Hepatocyte (in vitro differentiated cells): ENCODE measurements at regions not wholly inside any gene's neighbourhood (a gene's known extent, or its start where the extent isn't known, plus 50 kb on each side); places are given as distances from the start of the nearest gene placed in this dataset.

Source experiments
- CTCF ChIP-seq: fragments of 200-600 bp; sonication (generic); IDR thresholded peaks from 2 replicates; pipeline ENCODE4 v1.5.1; 2016; ENCODE audit warnings: antibody characterized with exemption, mild to moderate bottlenecking; ENCODE audit not compliant: poor library complexity
- EZH2 ChIP-seq: fragments of 200-600 bp; sonication (generic); IDR thresholded peaks from 2 replicates; pipeline ENCODE4 v1.6.1; 2016; ENCODE audit warnings: antibody characterized with exemption, mild to moderate bottlenecking, borderline replicate concordance
- EZH2phosphoT487 ChIP-seq: fragments of 200-600 bp; sonication (generic); IDR thresholded peaks from one replicate; pipeline ENCODE4 v1.6.1; 2018; ENCODE audit warnings: antibody characterized with exemption, mild to moderate bottlenecking, low read depth, moderate library complexity; ENCODE audit not compliant: unreplicated experiment, severe bottlenecking

- no peak for TF ChIP-seq EZH2phosphoT487
- no peak for TF ChIP-seq CTCF
- no peak for TF ChIP-seq EZH2
These were observed 509.7 kb downstream of the TDRD15 start for GRCh38 chr2:21633466-21633865.
